OCI-LY7 (cell line): ENCODE measurements at regions not wholly inside any gene's neighbourhood (a gene's known extent, or its start where the extent isn't known, plus 50 kb on each side); places are given as distances from the start of the nearest gene placed in this dataset.

Experiments used
- EZH2phosphoT487 ChIP-seq: fragments of 200-600 bp; sonication (generic); IDR thresholded peaks from 2 replicates; pipeline ENCODE4 v1.6.1; 2018; ENCODE audit warnings: low read depth, borderline replicate concordance, mild to moderate bottlenecking, mixed run types, antibody characterized with exemption, low read length, moderate library complexity, mixed read lengths
- TF ChIP-seq, protein P1 (sequence below): fragments of 200-600 bp; sonication (generic); conservative IDR thresholded peaks from 2 replicates; pipeline ENCODE4 v1.5.1; 2014; ENCODE audit warnings: mild to moderate bottlenecking, antibody characterized with exemption, low read length, moderate library complexity, mixed read lengths

DNA sequence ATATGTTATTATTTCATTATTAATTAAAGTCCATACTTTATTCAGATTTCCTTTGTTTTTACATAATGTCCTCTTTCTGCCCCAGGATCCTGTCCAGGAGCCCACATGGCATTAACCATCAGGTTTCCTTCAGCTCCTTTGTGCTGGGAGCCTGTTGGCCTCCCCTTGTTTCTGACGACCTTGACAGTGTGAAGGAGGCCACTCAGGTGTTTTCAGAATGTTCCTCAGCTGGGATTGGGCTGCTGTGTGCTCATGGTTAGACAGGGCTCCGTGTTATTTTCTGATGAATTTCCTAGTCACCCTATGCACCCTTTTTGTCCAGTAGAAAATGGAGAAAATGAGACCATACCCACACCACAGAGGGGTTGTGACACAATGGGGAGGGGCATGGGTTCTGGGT lies 281.0 kb upstream of the FOXF1 start:
- TF ChIP-seq, protein P1, sequence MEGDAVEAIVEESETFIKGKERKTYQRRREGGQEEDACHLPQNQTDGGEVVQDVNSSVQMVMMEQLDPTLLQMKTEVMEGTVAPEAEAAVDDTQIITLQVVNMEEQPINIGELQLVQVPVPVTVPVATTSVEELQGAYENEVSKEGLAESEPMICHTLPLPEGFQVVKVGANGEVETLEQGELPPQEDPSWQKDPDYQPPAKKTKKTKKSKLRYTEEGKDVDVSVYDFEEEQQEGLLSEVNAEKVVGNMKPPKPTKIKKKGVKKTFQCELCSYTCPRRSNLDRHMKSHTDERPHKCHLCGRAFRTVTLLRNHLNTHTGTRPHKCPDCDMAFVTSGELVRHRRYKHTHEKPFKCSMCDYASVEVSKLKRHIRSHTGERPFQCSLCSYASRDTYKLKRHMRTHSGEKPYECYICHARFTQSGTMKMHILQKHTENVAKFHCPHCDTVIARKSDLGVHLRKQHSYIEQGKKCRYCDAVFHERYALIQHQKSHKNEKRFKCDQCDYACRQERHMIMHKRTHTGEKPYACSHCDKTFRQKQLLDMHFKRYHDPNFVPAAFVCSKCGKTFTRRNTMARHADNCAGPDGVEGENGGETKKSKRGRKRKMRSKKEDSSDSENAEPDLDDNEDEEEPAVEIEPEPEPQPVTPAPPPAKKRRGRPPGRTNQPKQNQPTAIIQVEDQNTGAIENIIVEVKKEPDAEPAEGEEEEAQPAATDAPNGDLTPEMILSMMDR, result no peak
- TF ChIP-seq EZH2phosphoT487, result no peak
